ENCODE measurements at regions not wholly inside any gene's neighbourhood (a gene's known extent, or its start where the extent isn't known, plus 50 kb on each side); places are given as distances from the start of the nearest gene placed in this dataset.

DNA sequence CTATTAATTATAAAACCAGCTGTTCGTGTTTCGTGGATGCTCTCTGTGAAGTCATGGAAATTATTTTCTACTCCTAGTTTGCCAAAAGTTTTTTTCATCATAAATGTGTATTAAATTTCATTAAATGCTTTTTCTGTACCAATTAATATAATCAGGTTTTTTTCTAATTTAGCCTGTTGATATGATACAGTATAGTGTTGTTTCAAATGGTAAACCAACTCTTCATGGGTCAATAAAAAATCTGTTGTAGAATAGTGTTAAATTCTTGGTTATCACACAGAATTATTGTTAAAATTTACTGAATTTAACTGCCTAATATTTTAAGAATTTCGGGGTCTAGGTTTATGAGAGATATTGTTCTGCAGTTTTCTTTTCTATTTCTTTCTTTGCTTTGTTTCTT is 505.9 kb upstream of the MANEA start:
- no peak overlapping the region for H3K4me3 ChIP-seq (replicated peaks in 1 of 3)
- no peak overlapping the region for H3K27ac ChIP-seq
- WGBS, 2 donors = 92 to 94% methylated on average over 3 of the region's 3 CpGs
- no peaks in the 10 kb centered on the region for H3K36me3 ChIP-seq
- intact Hi-C loops (cut with DNase I) = no loop called here
- DNase-seq = no peak
- H3K9me3 ChIP-seq = no peaks in the 10 kb centered on the region
- H3K27me3 ChIP-seq = no peaks in the 10 kb centered on the region
- H3K4me1 ChIP-seq = no peaks in the 10 kb centered on the region
- TF ChIP-seq, protein P1, sequence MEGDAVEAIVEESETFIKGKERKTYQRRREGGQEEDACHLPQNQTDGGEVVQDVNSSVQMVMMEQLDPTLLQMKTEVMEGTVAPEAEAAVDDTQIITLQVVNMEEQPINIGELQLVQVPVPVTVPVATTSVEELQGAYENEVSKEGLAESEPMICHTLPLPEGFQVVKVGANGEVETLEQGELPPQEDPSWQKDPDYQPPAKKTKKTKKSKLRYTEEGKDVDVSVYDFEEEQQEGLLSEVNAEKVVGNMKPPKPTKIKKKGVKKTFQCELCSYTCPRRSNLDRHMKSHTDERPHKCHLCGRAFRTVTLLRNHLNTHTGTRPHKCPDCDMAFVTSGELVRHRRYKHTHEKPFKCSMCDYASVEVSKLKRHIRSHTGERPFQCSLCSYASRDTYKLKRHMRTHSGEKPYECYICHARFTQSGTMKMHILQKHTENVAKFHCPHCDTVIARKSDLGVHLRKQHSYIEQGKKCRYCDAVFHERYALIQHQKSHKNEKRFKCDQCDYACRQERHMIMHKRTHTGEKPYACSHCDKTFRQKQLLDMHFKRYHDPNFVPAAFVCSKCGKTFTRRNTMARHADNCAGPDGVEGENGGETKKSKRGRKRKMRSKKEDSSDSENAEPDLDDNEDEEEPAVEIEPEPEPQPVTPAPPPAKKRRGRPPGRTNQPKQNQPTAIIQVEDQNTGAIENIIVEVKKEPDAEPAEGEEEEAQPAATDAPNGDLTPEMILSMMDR (IDR thresholded peaks at IDR 0.05) = no peak
- TF ChIP-seq POLR2A (IDR thresholded peaks at IDR 0.05) = no peak

DNA sequence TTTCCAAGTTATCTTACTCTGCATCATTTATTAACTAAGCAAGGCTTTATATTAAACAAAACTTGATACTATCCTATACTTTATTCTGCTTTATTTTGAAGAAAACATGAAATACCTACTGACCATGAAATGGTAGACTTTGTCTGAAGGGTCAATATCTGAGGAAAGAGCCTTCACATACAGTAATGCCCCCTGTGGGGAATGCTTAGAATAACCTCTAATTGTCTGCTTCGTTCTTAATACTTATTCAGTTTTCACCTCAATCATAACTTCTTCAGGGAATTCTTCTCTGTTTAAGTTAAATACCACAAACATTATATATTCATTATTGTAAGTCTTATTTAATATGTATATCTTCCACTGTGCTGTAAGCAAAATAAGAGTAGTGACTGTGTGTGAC is 498.9 kb upstream of the MANEA start:
- H3K27ac ChIP-seq = no peak overlapping the region
- DNase-seq = no peak
- H3K9me3 ChIP-seq = no peaks in the 10 kb centered on the region
- H3K27me3 ChIP-seq = no peaks in the 10 kb centered on the region
- 60 to 77% methylated on average over 1 of the region's 1 CpG for WGBS, 2 donors
- no peak overlapping the region for H3K4me3 ChIP-seq (replicated peaks in 1 of 3)
- H3K36me3 ChIP-seq = no peaks in the 10 kb centered on the region
- TF ChIP-seq, protein P1 (IDR thresholded peaks at IDR 0.05) = no peak
- TF ChIP-seq POLR2A (IDR thresholded peaks at IDR 0.05) = no peak
- intact Hi-C loops (cut with DNase I) = no loop called here
- no peaks in the 10 kb centered on the region for H3K4me1 ChIP-seq

DNA sequence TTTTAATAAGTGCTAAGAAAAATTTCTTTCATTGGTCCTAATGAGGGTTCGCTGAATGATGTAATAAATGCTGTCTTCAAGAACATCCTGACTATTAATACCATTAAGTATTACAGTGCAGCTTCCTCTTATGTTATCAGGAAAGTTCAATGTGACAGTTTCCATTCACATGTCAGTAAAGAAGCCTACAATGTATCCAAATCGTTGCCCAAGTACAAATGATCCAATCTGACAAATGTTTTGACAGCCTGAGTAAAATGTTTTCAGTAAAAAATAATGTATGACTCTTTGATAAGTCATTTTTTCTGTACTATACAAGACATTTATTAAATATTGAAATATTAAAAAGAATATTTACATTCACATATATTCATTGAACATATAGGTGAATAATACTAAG is 496.1 kb upstream of the MANEA start:
- TF ChIP-seq, protein P1 (IDR thresholded peaks at IDR 0.05) = no peak
- TF ChIP-seq POLR2A (IDR thresholded peaks at IDR 0.05) = no peak
- 75 to 76% methylated on average over 2 of the region's 2 CpGs for WGBS, 2 donors

DNA sequence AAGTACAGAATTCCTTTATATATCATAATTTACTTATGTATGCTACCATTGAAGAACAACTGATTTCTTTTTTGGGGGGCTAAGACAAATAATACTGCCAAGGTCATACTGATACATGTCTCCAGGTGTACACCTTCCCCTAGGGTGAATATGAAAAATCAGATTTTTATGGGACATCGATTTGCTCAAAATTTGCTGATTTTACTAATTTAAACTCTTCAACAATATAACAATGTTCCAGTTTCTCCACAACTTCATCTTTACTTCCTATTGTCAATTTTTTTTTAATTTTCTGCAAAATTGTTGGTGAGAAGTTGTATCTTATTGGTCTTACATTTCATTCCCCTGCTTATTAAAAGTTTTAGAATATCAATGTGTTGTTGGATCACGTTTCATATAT is 495.4 kb upstream of the MANEA start:
- DNase-seq = no peak
- TF ChIP-seq POLR2A (IDR thresholded peaks at IDR 0.05) = no peak
- TF ChIP-seq, protein P1 (IDR thresholded peaks at IDR 0.05) = no peak
- Histone ChIP-seq H3K36me3 (no peaks in the 10 kb centered on the region), H3K27ac (no peak overlapping the region), H3K27me3 (no peaks in the 10 kb centered on the region), H3K4me1 (no peaks in the 10 kb centered on the region), H3K4me3 (replicated peaks in 1 of 3) (no peak overlapping the region), H3K9me3 (no peaks in the 10 kb centered on the region)
- intact Hi-C loops (cut with DNase I) = no loop called here
- WGBS, 2 donors = 84 to 90% methylated on average over 2 of the region's 2 CpGs

More for the DNA sequence above, 496.1 kb upstream of the MANEA start:
- intact Hi-C loops (cut with DNase I) = no loop called here
- no peak for DNase-seq
- H3K4me1 ChIP-seq = no peaks in the 10 kb centered on the region
- H3K36me3 ChIP-seq = no peaks in the 10 kb centered on the region
- H3K9me3 ChIP-seq = no peaks in the 10 kb centered on the region
- no peak overlapping the region for H3K27ac ChIP-seq
- no peak overlapping the region for H3K4me3 ChIP-seq (replicated peaks in 1 of 3)
- H3K27me3 ChIP-seq = no peaks in the 10 kb centered on the region

DNA sequence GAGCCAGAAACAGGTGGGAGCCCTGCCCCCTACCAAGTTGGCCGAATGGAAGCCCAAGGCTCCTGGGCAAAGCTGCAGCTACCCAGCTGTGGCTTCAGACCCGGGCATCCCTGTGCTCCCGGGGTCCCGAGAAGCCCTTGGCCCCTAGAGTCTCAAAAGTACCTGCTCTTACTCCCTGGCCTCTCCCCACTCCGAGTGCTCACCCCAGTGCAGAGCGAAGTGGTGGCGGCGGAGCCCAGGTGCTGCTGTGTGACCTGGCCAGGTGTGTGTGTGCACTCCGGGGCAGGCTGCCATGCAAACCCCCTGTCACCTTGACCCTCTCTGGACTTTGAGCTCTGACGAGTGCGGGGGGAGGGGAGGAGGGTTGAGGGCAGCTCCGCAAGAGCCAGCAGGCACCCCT is 493.8 kb upstream of the MANEA start:
- Histone ChIP-seq H3K27ac (no peak overlapping the region), H3K4me3 (replicated peaks in 1 of 3) (no peak overlapping the region), H3K36me3 (no peaks in the 10 kb centered on the region), H3K27me3 (no peaks in the 10 kb centered on the region), H3K9me3 (no peaks in the 10 kb centered on the region), H3K4me1 (no peaks in the 10 kb centered on the region)
- no peak for TF ChIP-seq POLR2A (IDR thresholded peaks at IDR 0.05)
- TF ChIP-seq, protein P1 (IDR thresholded peaks at IDR 0.05) = no peak
- intact Hi-C loops (cut with DNase I) = no loop called here
- no peak for DNase-seq
- 88 to 95% methylated on average over 4 to 12 of the region's 12 CpGs for WGBS, 2 donors

Data from thyroid gland (tissue), 4 donors.